ENCODE measurements at regions not wholly inside any gene's neighbourhood (a gene's known extent, or its start where the extent isn't known, plus 50 kb on each side); places are given as distances from the start of the nearest gene placed in this dataset.

GRCh38 chr5:2902742-2903297 lies 151.3 kb upstream of the IRX2 start:
- ATAC-seq (replicated peaks; ENCODE audit: extremely low read depth, poor library complexity, severe bottlenecking) (no peak), DNase-seq (ENCODE audit: low spot score in 2 of 2) (no peak)
- Mint-ChIP-seq H3K27me3 (no peaks in the 10 kb centered on the region), H3K36me3 (ENCODE audit: insufficient read depth) (no peaks in the 10 kb centered on the region), H3K4me1 (no peaks in the 10 kb centered on the region), H3K27ac (ENCODE audit: low read depth) (no peak overlapping the region), H3K4me3 (no peak overlapping the region), H3K9me3 (peaks cover 6% of the 10 kb centered on the region)

DNA sequence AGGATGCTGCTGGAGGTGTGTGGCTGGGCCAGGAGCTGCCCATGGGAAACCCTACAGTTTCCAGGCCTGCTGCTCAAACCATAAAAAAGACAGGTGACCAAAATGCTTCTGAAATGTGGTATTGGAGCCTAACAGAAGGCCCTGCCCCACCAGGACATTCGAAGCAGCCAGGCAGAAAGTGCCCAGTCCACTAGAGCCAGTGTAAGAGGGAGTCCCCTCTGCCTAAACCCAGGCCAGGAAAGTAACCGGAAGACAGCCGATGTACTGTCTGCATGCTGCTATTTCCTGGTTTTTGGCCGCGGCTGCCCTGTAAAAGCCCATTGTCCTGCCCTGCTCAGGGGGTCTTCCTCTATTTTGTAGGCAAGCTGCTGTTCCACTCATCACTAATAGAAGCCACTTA lies 150.7 kb upstream of the IRX2 start:
- Mint-ChIP-seq H3K36me3 (ENCODE audit: insufficient read depth) (no peaks in the 10 kb centered on the region), H3K27ac (ENCODE audit: low read depth) (no peak overlapping the region), H3K4me1 (no peaks in the 10 kb centered on the region), H3K27me3 (no peaks in the 10 kb centered on the region), H3K4me3 (no peak overlapping the region), H3K9me3 (peaks cover 6% of the 10 kb centered on the region)
- ATAC-seq (replicated peaks; ENCODE audit: extremely low read depth, poor library complexity, severe bottlenecking) (no peak), DNase-seq (ENCODE audit: low spot score in 2 of 2) (no peak)

GRCh38 chr5:2901511-2901910 lies 150.0 kb upstream of the IRX2 start:
- DNase-seq (ENCODE audit: low spot score in 2 of 2) (no peak), ATAC-seq (replicated peaks; ENCODE audit: extremely low read depth, poor library complexity, severe bottlenecking) (no peak)
- Mint-ChIP-seq H3K27ac (ENCODE audit: low read depth) (no peak overlapping the region), H3K4me1 (no peaks in the 10 kb centered on the region), H3K36me3 (ENCODE audit: insufficient read depth) (no peaks in the 10 kb centered on the region), H3K4me3 (no peak overlapping the region), H3K9me3 (peaks cover 6% of the 10 kb centered on the region), H3K27me3 (no peaks in the 10 kb centered on the region)

DNA sequence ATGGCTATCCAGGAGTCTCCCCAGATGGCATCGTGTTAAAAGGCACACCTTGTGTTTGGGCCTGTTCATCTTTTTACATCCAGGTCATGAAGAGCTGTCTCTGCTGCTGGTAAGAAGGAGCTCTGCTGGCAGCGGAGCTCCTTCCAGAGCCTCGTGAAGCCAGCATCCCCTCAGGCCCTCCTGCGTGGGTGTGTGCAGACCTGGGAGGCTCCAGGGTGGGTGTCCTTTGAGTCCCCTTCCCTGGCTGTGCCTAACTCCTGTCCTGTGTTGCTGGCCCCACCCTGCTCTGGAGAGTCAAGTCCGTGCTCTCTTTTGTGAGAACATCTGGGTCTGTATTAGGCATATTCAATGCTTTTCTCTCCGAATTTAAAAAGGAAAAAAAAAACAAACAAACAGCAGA lies 149.6 kb upstream of the IRX2 start:
- no peak for DNase-seq (ENCODE audit: low spot score in 2 of 2)
- ATAC-seq (replicated peaks; ENCODE audit: extremely low read depth, poor library complexity, severe bottlenecking), result no peak
- H3K36me3 Mint-ChIP-seq (ENCODE audit: insufficient read depth), result no peaks in the 10 kb centered on the region
- no peak overlapping the region for H3K27ac Mint-ChIP-seq (ENCODE audit: low read depth)
- H3K4me1 Mint-ChIP-seq, result no peaks in the 10 kb centered on the region
- H3K4me3 Mint-ChIP-seq, result no peak overlapping the region
- peaks cover 6% of the 10 kb centered on the region for H3K9me3 Mint-ChIP-seq
- no peaks in the 10 kb centered on the region for H3K27me3 Mint-ChIP-seq

DNA sequence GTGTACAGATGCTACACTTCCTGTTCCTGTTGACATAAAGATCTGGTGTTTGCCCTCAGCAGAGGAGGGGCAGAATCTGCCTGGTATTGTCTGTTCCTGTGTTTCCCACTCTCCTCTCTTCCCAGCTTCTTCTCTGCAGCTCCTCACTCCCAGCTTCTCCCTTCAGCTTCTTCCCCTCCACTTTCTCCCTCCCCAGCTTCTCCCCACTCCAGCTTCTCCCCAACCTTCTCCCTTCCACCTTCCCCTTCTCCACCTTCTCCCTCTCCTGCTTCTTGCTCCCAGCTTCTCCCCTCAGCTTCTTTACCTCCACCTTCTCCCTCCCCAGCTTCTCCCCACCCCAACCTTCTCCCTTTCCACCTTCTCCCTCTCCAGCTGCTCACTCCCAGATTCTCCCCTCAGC lies 148.9 kb upstream of the IRX2 start:
- H3K27ac Mint-ChIP-seq (ENCODE audit: low read depth), result no peak overlapping the region
- no peak for ATAC-seq (replicated peaks; ENCODE audit: extremely low read depth, poor library complexity, severe bottlenecking)
- no peak for DNase-seq (ENCODE audit: low spot score in 2 of 2)
- no peak overlapping the region for H3K4me3 Mint-ChIP-seq
- H3K27me3 Mint-ChIP-seq, result no peaks in the 10 kb centered on the region
- peaks cover 6% of the 10 kb centered on the region for H3K9me3 Mint-ChIP-seq
- H3K36me3 Mint-ChIP-seq (ENCODE audit: insufficient read depth), result no peaks in the 10 kb centered on the region
- no peaks in the 10 kb centered on the region for H3K4me1 Mint-ChIP-seq

DNA sequence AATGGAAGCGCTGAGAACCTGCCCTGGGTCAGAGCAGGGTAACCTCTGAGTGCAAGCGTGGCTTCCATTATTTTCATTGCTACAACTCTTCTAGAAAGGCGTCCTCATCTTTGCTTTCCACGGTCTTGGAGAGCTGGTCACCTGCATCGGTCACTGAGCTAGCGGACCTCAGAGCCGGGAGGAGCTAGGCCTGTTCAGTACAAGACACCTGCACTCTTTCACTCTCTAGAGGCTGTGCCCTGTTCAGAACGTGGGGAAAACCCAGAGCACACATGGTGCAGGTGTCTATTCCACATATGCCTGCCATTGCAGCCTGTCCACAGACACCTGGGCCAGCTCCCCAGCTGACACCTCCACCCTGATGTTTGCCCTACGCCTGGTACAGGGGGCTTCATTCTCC lies 147.8 kb upstream of the IRX2 start:
- no peak overlapping the region for H3K4me3 Mint-ChIP-seq
- ATAC-seq (replicated peaks; ENCODE audit: extremely low read depth, poor library complexity, severe bottlenecking) (no peak), DNase-seq (ENCODE audit: low spot score in 2 of 2) (no peak)
- no peaks in the 10 kb centered on the region for H3K36me3 Mint-ChIP-seq (ENCODE audit: insufficient read depth)
- no peaks in the 10 kb centered on the region for H3K4me1 Mint-ChIP-seq
- H3K27ac Mint-ChIP-seq (ENCODE audit: low read depth), result no peak overlapping the region
- H3K27me3 Mint-ChIP-seq, result no peaks in the 10 kb centered on the region
- peaks cover 6% of the 10 kb centered on the region for H3K9me3 Mint-ChIP-seq

GRCh38 chr5:2898661-2899060 lies 147.2 kb upstream of the IRX2 start:
- no peaks in the 10 kb centered on the region for H3K4me1 Mint-ChIP-seq
- ATAC-seq (replicated peaks; ENCODE audit: extremely low read depth, poor library complexity, severe bottlenecking) (no peak), DNase-seq (ENCODE audit: low spot score in 2 of 2) (no peak)
- H3K36me3 Mint-ChIP-seq (ENCODE audit: insufficient read depth), result no peaks in the 10 kb centered on the region
- H3K27ac Mint-ChIP-seq (ENCODE audit: low read depth), result no peak overlapping the region
- no peak overlapping the region for H3K4me3 Mint-ChIP-seq
- H3K27me3 Mint-ChIP-seq, result no peaks in the 10 kb centered on the region
- peaks cover 6% of the 10 kb centered on the region for H3K9me3 Mint-ChIP-seq

- H3K4me3 Mint-ChIP-seq, result no peak overlapping the region
- no peak overlapping the region for H3K27ac Mint-ChIP-seq (ENCODE audit: low read depth)
- H3K36me3 Mint-ChIP-seq (ENCODE audit: insufficient read depth), result no peaks in the 10 kb centered on the region
- H3K9me3 Mint-ChIP-seq, result peaks cover 6% of the 10 kb centered on the region
- H3K4me1 Mint-ChIP-seq, result no peaks in the 10 kb centered on the region
- DNase-seq (ENCODE audit: low spot score in 2 of 2) (no peak), ATAC-seq (replicated peaks; ENCODE audit: extremely low read depth, poor library complexity, severe bottlenecking) (no peak)
- H3K27me3 Mint-ChIP-seq, result no peaks in the 10 kb centered on the region
Measured at GRCh38 chr5:2897276-2897961, 145.9 kb upstream of the IRX2 start.

GRCh38 chr5:2896371-2897275 lies 145.1 kb upstream of the IRX2 start:
- DNase-seq (ENCODE audit: low spot score in 2 of 2) (no peak), ATAC-seq (replicated peaks; ENCODE audit: extremely low read depth, poor library complexity, severe bottlenecking) (no peak)
- no peaks in the 10 kb centered on the region for H3K4me1 Mint-ChIP-seq
- H3K9me3 Mint-ChIP-seq, result peaks cover 2% of the 10 kb centered on the region
- H3K4me3 Mint-ChIP-seq, result no peak overlapping the region
- no peak overlapping the region for H3K27ac Mint-ChIP-seq (ENCODE audit: low read depth)
- no peaks in the 10 kb centered on the region for H3K36me3 Mint-ChIP-seq (ENCODE audit: insufficient read depth)
- H3K27me3 Mint-ChIP-seq, result no peaks in the 10 kb centered on the region

DNA sequence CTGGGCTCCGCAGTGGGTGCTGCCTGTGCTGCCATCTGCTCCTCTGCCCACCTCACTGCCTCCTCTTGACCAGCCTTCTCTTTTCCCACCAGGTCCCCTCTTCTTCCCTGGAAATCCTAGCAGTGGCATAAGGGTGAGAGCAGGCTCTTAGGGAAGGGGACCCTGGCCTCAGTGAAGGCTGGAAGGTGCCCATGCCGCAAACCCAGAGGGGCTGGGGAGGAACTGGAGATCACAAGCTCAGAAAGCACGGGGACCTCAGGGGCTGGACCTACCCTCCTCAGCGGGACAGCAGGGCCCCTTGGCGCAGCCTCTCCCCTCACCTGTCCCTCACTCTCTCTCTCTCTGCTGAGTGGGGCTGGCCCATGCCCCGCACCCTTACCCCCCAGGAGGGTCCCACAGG lies 144.4 kb upstream of the IRX2 start:
- DNase-seq (ENCODE audit: low spot score in 2 of 2), result no peak
- H3K27me3 Mint-ChIP-seq, result no peaks in the 10 kb centered on the region
- H3K9me3 Mint-ChIP-seq, result no peaks in the 10 kb centered on the region
- no peaks in the 10 kb centered on the region for H3K4me1 Mint-ChIP-seq
- no peak overlapping the region for H3K27ac Mint-ChIP-seq (ENCODE audit: low read depth)
- H3K36me3 Mint-ChIP-seq (ENCODE audit: insufficient read depth), result no peaks in the 10 kb centered on the region
- H3K4me3 Mint-ChIP-seq, result no peak overlapping the region
- no peak for ATAC-seq (replicated peaks; ENCODE audit: extremely low read depth, poor library complexity, severe bottlenecking)

- ATAC-seq (replicated peaks; ENCODE audit: extremely low read depth, poor library complexity, severe bottlenecking), result no peak
- no peak for DNase-seq (ENCODE audit: low spot score in 2 of 2)
- H3K4me3 Mint-ChIP-seq, result no peak overlapping the region
- H3K4me1 Mint-ChIP-seq, result no peaks in the 10 kb centered on the region
- H3K36me3 Mint-ChIP-seq (ENCODE audit: insufficient read depth), result no peaks in the 10 kb centered on the region
- no peak overlapping the region for H3K27ac Mint-ChIP-seq (ENCODE audit: low read depth)
- H3K9me3 Mint-ChIP-seq, result no peaks in the 10 kb centered on the region
- H3K27me3 Mint-ChIP-seq, result no peaks in the 10 kb centered on the region
Measured at GRCh38 chr5:2895196-2895595, 143.7 kb upstream of the IRX2 start.

DNA sequence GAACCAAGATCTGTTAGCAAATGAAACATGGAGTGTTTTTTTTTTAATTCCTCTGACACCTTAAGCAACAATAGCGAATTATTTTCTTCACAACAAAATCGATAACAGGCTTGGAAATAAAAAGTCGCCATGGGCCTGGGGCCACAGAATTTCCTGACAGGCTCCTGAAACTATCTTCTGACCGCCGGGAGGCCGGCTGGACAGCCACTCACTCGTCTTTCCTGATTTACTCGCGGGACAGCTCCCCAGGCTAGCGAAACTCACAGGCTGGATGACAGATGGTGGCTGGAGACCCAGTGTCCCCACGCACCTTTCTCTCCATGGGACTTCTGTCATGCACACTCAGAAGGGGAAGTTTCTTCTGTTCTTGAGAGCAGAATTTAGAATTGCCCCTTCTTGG lies 143.3 kb upstream of the IRX2 start:
- H3K4me1 Mint-ChIP-seq, result no peaks in the 10 kb centered on the region
- no peaks in the 10 kb centered on the region for H3K36me3 Mint-ChIP-seq (ENCODE audit: insufficient read depth)
- no peaks in the 10 kb centered on the region for H3K27me3 Mint-ChIP-seq
- DNase-seq (ENCODE audit: low spot score in 2 of 2) (no peak), ATAC-seq (replicated peaks; ENCODE audit: extremely low read depth, poor library complexity, severe bottlenecking) (no peak)
- H3K9me3 Mint-ChIP-seq, result no peaks in the 10 kb centered on the region
- no peak overlapping the region for H3K4me3 Mint-ChIP-seq
- no peak overlapping the region for H3K27ac Mint-ChIP-seq (ENCODE audit: low read depth)

- ATAC-seq (replicated peaks; ENCODE audit: extremely low read depth, poor library complexity, severe bottlenecking) (no peak), DNase-seq (ENCODE audit: low spot score in 2 of 2) (no peak)
- H3K4me1 Mint-ChIP-seq, result no peaks in the 10 kb centered on the region
- no peaks in the 10 kb centered on the region for H3K27me3 Mint-ChIP-seq
- no peaks in the 10 kb centered on the region for H3K9me3 Mint-ChIP-seq
- no peak overlapping the region for H3K27ac Mint-ChIP-seq (ENCODE audit: low read depth)
- H3K4me3 Mint-ChIP-seq, result no peak overlapping the region
- no peaks in the 10 kb centered on the region for H3K36me3 Mint-ChIP-seq (ENCODE audit: insufficient read depth)
Measured at GRCh38 chr5:2894316-2894715, 142.8 kb upstream of the IRX2 start.

Measured in central memory CD8-positive, alpha-beta T cell (primary cell).